DND-41 (cell line): ENCODE measurements at regions not wholly inside any gene's neighbourhood (a gene's known extent, or its start where the extent isn't known, plus 50 kb on each side); places are given as distances from the start of the nearest gene placed in this dataset.

Experiments used
- ATAC-seq: fragments of 200-7000 bp; cut with Tn5 transposase; 3 replicates; pipeline ENCODE4 v1.9.1; 2021; ENCODE audit warnings: low read depth; ENCODE audit not compliant: insufficient read depth
- DNase-seq: peaks from one replicate; pipeline ENCODE4 v3.0.0-alpha.2; 2020
- H2AFZ ChIP-seq: 2 replicates; pipeline ENCODE4 v1.6.0; 2012; ENCODE audit warnings: low read depth, low read length
- H3K27ac ChIP-seq: 2 replicates; pipeline ENCODE4 v1.5.1; 2012; ENCODE audit warnings: low read length, inconsistent platforms
- H3K27me3 ChIP-seq: fragments of 200-600 bp; sonication (generic); 2 replicates; pipeline ENCODE4 v1.6.0; 2012; ENCODE audit warnings: low read length, mild to moderate bottlenecking, inconsistent platforms; ENCODE audit not compliant: insufficient read depth, poor library complexity
- H3K36me3 ChIP-seq: 2 replicates; pipeline ENCODE4 v1.5.1; 2012; ENCODE audit warnings: low read length, inconsistent platforms; ENCODE audit not compliant: insufficient read depth
- H3K4me1 ChIP-seq: 2 replicates; pipeline ENCODE4 v1.5.1; 2012; ENCODE audit warnings: mild to moderate bottlenecking, low read length; ENCODE audit not compliant: insufficient read depth
- H3K4me2 ChIP-seq: 2 replicates; pipeline ENCODE4 v1.6.0; 2012; ENCODE audit warnings: mild to moderate bottlenecking, moderate library complexity, low read length, inconsistent platforms; ENCODE audit not compliant: insufficient read depth
- H3K4me3 ChIP-seq, 2 experiments: fragments of 200-600 bp in 1 of 2; shearing (Covaris generic) in 1 of 2; 2 replicates each; pipeline ENCODE4 v1.5.1; 2012 to 2016; ENCODE audit warnings: inconsistent platforms in 2 of 2, low read length in 2 of 2, mild to moderate bottlenecking in 2 of 2, low read depth in 1 of 2, moderate library complexity in 1 of 2
- H3K79me2 ChIP-seq: 2 replicates; pipeline ENCODE4 v1.6.0; 2012; ENCODE audit warnings: low read length, inconsistent platforms; ENCODE audit not compliant: insufficient read depth
- H3K9ac ChIP-seq: 2 replicates; pipeline ENCODE4 v1.6.0; 2012; ENCODE audit warnings: low read depth, mild to moderate bottlenecking, inconsistent platforms, low read length, moderate library complexity
- H3K9me3 ChIP-seq: 2 replicates; pipeline ENCODE4 v1.5.1; 2012; ENCODE audit warnings: low read length, moderate library complexity, mild to moderate bottlenecking, inconsistent platforms; ENCODE audit not compliant: insufficient read depth, severe bottlenecking
- H4K20me1 ChIP-seq: 2 replicates; pipeline ENCODE4 v1.6.0; 2012; ENCODE audit warnings: low read length; ENCODE audit not compliant: insufficient read depth
- EZH2 ChIP-seq: IDR thresholded peaks from 3 replicates; pipeline ENCODE4 v1.6.1; 2012; ENCODE audit warnings: borderline replicate concordance, low read depth, mild to moderate bottlenecking, moderate library complexity, low read length, inconsistent platforms; ENCODE audit not compliant: severe bottlenecking
- TF ChIP-seq, protein P1 (sequence below): IDR thresholded peaks from 2 replicates; pipeline ENCODE4 v1.5.1; 2012; ENCODE audit warnings: borderline replicate concordance, low read length, moderate library complexity, mild to moderate bottlenecking; ENCODE audit not compliant: poor library complexity, severe bottlenecking; ENCODE audit errors: extremely low read depth

DNA sequence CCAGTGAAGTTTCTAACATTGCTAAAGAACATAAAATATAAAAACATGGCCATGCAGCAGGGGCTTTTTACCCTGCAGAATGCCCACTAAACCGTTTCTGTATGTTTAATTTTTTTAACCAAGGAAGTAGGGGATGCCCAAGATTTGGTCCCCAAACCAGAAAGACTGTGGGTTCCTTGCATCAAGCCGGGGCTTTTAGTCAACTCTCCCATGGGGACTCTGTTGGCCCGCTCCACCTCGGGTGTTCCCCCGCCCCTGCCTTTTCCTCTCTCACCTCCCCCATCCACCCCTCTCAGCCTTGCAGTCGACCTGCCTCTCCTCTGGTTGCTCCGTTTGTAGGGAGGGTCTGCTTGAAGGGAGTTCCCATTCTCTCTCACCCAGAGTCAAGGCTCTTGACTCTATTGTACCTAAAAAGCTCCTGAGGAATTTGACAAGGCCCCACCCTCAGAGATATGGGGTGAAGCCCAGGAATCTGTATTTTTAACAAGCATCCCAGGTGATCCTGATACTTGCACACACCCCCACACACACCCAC is 117.5 kb downstream of the TOMM20 start:
- no peaks in the 10 kb centered on the region for H4K20me1 ChIP-seq
- peak overlapping the region; percentile 26; the same call in 1 of the 2 replicates for H2AFZ ChIP-seq
- H3K9me3 ChIP-seq: peaks cover 2% of the 10 kb centered on the region
- H3K4me1 ChIP-seq: peaks cover 28% of the 10 kb centered on the region
- TF ChIP-seq EZH2: no peak
- TF ChIP-seq, protein P1, sequence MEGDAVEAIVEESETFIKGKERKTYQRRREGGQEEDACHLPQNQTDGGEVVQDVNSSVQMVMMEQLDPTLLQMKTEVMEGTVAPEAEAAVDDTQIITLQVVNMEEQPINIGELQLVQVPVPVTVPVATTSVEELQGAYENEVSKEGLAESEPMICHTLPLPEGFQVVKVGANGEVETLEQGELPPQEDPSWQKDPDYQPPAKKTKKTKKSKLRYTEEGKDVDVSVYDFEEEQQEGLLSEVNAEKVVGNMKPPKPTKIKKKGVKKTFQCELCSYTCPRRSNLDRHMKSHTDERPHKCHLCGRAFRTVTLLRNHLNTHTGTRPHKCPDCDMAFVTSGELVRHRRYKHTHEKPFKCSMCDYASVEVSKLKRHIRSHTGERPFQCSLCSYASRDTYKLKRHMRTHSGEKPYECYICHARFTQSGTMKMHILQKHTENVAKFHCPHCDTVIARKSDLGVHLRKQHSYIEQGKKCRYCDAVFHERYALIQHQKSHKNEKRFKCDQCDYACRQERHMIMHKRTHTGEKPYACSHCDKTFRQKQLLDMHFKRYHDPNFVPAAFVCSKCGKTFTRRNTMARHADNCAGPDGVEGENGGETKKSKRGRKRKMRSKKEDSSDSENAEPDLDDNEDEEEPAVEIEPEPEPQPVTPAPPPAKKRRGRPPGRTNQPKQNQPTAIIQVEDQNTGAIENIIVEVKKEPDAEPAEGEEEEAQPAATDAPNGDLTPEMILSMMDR: no peak
- H3K4me3 ChIP-seq: peak overlapping the region in 1 of 2 experiments; percentile 51; a peak in 2 of 4 replicates
- H3K79me2 ChIP-seq: no peaks in the 10 kb centered on the region
- H3K9ac ChIP-seq: peak overlapping the region; percentile 49
- no peaks in the 10 kb centered on the region for H3K27me3 ChIP-seq
- ATAC-seq (no peak), DNase-seq (peak; percentile 45)
- no peaks in the 10 kb centered on the region for H3K36me3 ChIP-seq
- H3K27ac ChIP-seq: peak overlapping the region; percentile 80
- peak overlapping the region; percentile 73 for H3K4me2 ChIP-seq

DNA sequence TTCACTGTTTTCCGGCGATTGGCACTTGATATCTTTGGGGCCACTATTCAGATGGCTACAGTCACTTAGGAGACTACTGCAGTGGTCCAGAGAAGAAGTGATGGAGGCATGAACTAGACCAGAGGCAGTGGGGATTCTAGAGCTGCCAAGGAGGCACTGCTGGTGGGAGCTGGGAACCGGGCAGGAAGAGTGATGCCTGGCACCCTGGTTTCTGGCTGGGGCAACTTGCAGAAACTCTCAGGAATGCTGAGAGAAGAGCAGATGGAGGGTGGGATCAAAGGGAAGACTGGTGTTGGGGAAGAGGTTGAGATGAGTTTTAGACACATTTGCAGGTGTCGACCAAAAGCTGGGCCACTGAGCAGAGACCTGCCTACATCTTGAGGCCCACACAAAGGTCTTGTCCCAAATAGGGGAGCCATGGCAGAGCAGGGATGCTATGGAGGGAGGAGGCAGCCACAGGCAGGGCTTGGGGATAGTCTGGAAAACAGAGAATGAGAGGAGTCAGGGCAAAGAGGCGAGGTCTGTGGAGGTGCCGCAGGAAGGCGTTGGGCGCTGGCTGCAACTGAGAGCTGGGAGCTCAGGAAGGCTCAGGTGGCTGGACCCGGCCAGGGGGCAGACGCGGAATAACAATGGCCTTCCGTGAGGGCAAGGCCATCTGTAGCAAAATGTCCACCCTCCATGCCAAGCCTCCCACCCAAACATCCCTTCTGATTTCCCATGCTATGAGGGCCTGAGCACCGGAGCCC is 118.9 kb downstream of the TOMM20 start:
- no peak overlapping the region for H3K4me2 ChIP-seq
- TF ChIP-seq EZH2: no peak
- TF ChIP-seq, protein P1: no peak
- no peak overlapping the region for H3K4me3 ChIP-seq
- H3K9ac ChIP-seq: no peak overlapping the region
- H2AFZ ChIP-seq: no peak overlapping the region
- H3K27ac ChIP-seq: no peak overlapping the region
- no peaks in the 10 kb centered on the region for H3K79me2 ChIP-seq
- no peaks in the 10 kb centered on the region for H3K36me3 ChIP-seq
- no peaks in the 10 kb centered on the region for H4K20me1 ChIP-seq
- H3K27me3 ChIP-seq: no peaks in the 10 kb centered on the region
- no peak for DNase-seq
- H3K4me1 ChIP-seq: peaks cover 28% of the 10 kb centered on the region
- ATAC-seq: no peak
- H3K9me3 ChIP-seq: peaks cover 2% of the 10 kb centered on the region

DNA sequence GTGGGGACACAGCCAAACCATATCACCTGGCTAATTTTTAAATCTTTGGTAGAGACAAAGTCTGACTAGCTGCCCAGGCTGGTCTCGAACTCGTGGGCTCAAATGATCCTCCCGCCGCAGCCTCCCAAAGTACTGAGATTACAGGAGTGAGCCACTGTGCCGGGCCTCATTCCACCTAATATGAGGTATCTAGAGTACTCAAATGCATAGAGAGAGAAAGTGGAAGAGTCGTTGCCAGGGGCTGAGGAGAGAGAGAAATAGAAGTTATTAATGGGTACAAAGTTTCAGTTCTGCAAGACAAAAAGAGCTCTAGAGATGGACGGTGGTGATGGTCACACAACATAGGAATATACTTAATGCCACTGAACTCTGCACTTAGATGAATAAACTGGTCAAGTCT is 119.6 kb downstream of the TOMM20 start:
- no peak overlapping the region for H2AFZ ChIP-seq
- no peak overlapping the region for H3K4me2 ChIP-seq

More for the DNA sequence above, 119.6 kb downstream of the TOMM20 start:
- Histone ChIP-seq H3K9me3 (peaks cover 2% of the 10 kb centered on the region), H3K79me2 (no peaks in the 10 kb centered on the region), H3K9ac (no peak overlapping the region), H3K4me3 (no peak overlapping the region), H4K20me1 (no peaks in the 10 kb centered on the region), H3K27me3 (no peaks in the 10 kb centered on the region), H3K36me3 (no peaks in the 10 kb centered on the region), H3K27ac (no peak overlapping the region), H3K4me1 (peaks cover 28% of the 10 kb centered on the region)
- no peak for DNase-seq
- no peak for ATAC-seq
- TF ChIP-seq EZH2: no peak
- TF ChIP-seq, protein P1: no peak
